ENCODE measurements at regions not wholly inside any gene's neighbourhood (a gene's known extent, or its start where the extent isn't known, plus 50 kb on each side); places are given as distances from the start of the nearest gene placed in this dataset.
"Not testable (repeated sequence)": the region's sequence is repeated elsewhere in the genome, so short reads cannot be mapped to it uniquely, and the experiment has no call there.

DNA sequence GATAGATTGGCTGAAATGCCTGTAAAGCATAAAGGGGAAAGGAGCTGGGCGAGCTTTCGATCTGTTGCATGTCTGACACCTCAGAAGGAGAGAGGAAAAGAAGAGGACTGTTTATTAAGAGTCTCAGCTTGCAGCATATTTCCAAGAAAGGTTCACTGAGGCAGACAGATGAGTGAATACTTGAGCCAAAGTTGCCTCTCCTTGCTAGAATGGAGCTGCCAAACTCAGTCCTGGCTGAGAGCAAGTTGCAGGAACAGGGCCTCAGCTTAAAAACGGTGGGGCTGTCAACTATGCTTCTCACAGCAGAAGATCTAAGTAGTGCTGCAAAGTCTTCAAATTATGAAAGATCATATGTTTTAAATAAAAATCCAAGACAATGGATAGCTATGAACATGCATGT is 707.5 kb downstream of the PCDH7 start:
- Mint-ChIP-seq H3K4me3 (no peak overlapping the region), H3K36me3 (ENCODE audit: low read depth) (no peaks in the 10 kb centered on the region), H3K4me1 (no peaks in the 10 kb centered on the region), H3K27me3 (no peaks in the 10 kb centered on the region), H3K27ac (no peak overlapping the region), H3K9me3 (no peaks in the 10 kb centered on the region)
- no peak for DNase-seq
- intact Hi-C loops (cut with micrococcal nuclease), result no loop called here

DNA sequence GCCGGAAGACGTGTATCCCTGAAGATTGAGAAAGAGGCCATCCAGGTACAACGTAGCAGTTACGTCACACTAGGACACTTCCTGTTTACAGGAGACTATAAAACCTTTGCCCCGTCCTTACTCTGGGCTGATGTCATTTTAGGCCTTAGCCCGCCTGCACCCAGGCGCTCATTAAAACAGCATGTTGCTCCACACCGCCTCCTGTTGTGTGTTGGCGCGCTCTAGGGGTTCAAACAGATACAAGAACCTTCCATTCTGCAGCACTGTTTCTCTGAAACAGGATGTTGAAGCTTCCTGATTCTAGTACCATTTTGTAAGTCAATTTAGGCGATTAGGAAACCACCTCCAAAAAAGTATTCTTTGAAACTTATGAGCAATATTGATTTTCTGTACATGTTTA is 722.1 kb downstream of the PCDH7 start:
- no peak for DNase-seq
- peaks cover 1% of the 10 kb centered on the region for H3K9me3 Mint-ChIP-seq
- H3K27me3 Mint-ChIP-seq, result no peaks in the 10 kb centered on the region
- no peak overlapping the region for H3K27ac Mint-ChIP-seq
- H3K4me1 Mint-ChIP-seq, result no peaks in the 10 kb centered on the region
- intact Hi-C loops (cut with micrococcal nuclease), result no loop called here
- no peaks in the 10 kb centered on the region for H3K36me3 Mint-ChIP-seq (ENCODE audit: low read depth)
- H3K4me3 Mint-ChIP-seq, result no peak overlapping the region

DNA sequence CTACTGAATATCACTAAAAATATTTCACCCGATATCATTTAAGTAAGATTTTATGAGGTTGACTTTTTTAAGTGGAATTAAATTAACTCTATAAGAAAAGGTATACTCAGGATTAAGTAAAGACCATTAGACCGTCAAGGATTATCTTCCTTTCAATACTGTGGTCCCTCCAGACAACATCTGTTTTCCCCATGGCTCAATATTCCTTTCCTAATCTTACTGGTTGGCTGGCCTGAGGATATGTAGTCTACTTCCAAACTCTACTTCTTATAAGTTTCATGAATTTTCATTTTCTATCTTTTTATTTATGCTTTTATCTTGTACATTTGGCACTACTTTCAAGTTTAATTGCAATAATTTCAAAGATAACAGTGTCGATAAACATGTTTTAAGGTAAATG is 725.4 kb downstream of the PCDH7 start:
- no peaks in the 10 kb centered on the region for H3K4me1 Mint-ChIP-seq
- no peak overlapping the region for H3K27ac Mint-ChIP-seq
- no peaks in the 10 kb centered on the region for H3K36me3 Mint-ChIP-seq (ENCODE audit: low read depth)
- no peak for DNase-seq
- no peaks in the 10 kb centered on the region for H3K9me3 Mint-ChIP-seq
- H3K4me3 Mint-ChIP-seq, result no peak overlapping the region
- intact Hi-C loops (cut with micrococcal nuclease), result no loop called here
- no peaks in the 10 kb centered on the region for H3K27me3 Mint-ChIP-seq

DNA sequence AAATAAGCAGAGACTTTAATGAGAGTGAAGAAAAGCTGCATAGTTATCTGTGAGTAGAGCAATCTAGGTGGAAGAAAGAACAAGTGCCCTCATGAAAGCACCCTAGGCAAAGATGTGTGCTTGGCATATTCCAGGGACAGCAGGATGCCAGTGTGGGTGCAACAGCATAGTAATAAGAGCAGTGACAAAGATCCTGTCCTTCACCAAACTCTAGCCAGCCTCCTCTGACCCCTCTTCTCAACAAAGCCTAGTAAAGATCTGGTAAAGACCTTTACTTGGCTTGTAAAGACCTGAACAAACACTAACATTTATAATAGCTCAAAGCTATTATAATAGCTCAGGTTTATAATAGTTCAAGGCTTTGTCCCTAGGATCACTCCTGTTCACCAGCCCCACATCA is 735.4 kb downstream of the PCDH7 start:
- Mint-ChIP-seq H3K4me1 (no peaks in the 10 kb centered on the region), H3K27me3 (no peaks in the 10 kb centered on the region), H3K9me3 (peaks cover 4% of the 10 kb centered on the region), H3K27ac (no peak overlapping the region), H3K36me3 (ENCODE audit: low read depth) (no peaks in the 10 kb centered on the region), H3K4me3 (no peak overlapping the region)
- intact Hi-C loops (cut with micrococcal nuclease), result no loop called here
- DNase-seq, result no peak

DNA sequence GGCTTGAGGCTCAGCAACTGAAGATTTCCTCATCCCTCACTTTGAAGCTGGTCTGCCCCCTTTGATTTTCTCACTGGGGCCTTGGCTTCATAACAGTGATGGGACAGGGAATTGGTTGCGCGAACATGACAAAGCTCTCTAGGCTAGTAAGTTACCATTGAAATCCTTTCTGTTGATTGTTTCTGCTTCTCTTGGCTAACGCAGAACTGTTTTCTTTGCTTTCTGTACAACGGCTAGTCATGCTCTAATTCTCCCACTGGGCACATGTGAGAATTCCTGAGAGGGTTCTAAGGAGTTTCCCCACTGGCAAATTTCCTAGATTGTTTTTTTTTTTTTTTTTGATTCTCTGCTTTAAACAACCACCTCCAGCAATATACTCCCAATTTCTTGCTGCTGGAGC is 738.6 kb downstream of the PCDH7 start:
- H3K27me3 Mint-ChIP-seq, result no peaks in the 10 kb centered on the region
- intact Hi-C loops (cut with micrococcal nuclease), result no loop called here
- peaks cover 7% of the 10 kb centered on the region for H3K9me3 Mint-ChIP-seq
- no peak overlapping the region for H3K27ac Mint-ChIP-seq
- H3K36me3 Mint-ChIP-seq (ENCODE audit: low read depth), result no peaks in the 10 kb centered on the region
- DNase-seq, result no peak
- H3K4me3 Mint-ChIP-seq, result no peak overlapping the region
- no peaks in the 10 kb centered on the region for H3K4me1 Mint-ChIP-seq

DNA sequence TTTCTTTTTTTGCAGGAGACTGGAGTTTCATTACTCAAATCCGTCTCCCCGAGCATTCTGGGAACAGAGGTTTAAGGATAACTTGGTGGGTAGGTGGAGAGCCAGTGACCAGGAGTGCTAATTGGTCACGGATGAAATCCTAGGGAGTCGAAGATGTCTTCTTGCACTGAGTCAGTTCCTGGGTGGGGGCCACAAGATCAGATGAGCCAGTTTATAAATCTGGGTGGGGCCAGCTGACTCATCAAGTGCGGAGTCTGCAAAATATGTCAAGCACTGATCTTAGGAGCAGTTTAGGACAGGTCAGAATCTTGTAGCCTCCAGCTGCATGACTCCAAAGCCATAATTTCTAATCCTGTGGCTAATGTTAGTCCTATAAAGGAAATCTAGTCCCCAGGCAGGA is 741.3 kb downstream of the PCDH7 start:
- intact Hi-C loops (cut with micrococcal nuclease), result no loop called here
- no peak overlapping the region for H3K4me3 Mint-ChIP-seq
- peaks cover 9% of the 10 kb centered on the region for H3K9me3 Mint-ChIP-seq
- no peak overlapping the region for H3K27ac Mint-ChIP-seq
- H3K36me3 Mint-ChIP-seq (ENCODE audit: low read depth), result no peaks in the 10 kb centered on the region
- no peak for DNase-seq
- no peaks in the 10 kb centered on the region for H3K4me1 Mint-ChIP-seq
- H3K27me3 Mint-ChIP-seq, result no peaks in the 10 kb centered on the region

DNA sequence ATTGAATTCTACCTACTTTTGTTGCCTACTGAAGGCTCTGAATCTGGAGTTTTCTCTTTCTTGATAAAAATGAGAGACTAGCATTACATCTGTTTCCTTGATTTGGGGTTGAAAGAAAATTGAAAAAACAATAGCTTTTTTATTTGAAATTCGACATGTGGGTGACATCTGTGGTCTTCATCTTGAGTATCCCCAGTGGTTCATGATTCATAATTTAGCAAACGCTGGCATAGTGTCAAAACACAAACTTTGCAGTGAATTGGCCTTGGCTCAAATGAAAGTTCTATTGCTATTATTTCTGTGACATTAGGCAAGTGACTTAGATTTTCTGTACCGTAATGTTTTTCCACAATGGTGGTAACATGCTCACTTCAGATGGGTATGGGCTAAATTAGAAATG is 747.6 kb downstream of the PCDH7 start:
- Mint-ChIP-seq H3K36me3 (ENCODE audit: low read depth) (no peaks in the 10 kb centered on the region), H3K27ac (no peak overlapping the region), H3K9me3 (peaks cover 7% of the 10 kb centered on the region), H3K4me1 (no peaks in the 10 kb centered on the region), H3K27me3 (no peaks in the 10 kb centered on the region), H3K4me3 (no peak overlapping the region)
- intact Hi-C loops (cut with micrococcal nuclease), result no loop called here
- no peak for DNase-seq

DNA sequence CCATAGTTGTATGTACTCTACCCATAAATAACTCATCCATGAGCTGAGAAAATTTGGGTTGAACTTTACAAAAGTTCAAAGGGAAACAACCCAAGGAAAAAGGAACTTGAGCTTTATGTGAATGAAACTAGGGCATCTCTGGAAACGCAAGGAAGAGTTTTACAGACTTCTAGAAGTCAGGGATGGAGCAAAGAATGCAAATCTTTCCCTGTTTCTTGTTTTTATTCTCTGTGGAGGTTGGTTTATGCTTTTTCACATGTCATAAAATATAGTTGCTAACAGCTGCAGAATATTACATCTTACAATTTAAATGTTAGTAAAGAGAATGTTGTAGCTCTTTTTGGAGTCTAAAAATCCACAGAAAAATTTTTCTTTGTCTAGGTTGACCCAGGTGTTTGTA is 754.1 kb downstream of the PCDH7 start:
- intact Hi-C loops (cut with micrococcal nuclease), result no loop called here
- H3K9me3 Mint-ChIP-seq, result no peaks in the 10 kb centered on the region

DNA sequence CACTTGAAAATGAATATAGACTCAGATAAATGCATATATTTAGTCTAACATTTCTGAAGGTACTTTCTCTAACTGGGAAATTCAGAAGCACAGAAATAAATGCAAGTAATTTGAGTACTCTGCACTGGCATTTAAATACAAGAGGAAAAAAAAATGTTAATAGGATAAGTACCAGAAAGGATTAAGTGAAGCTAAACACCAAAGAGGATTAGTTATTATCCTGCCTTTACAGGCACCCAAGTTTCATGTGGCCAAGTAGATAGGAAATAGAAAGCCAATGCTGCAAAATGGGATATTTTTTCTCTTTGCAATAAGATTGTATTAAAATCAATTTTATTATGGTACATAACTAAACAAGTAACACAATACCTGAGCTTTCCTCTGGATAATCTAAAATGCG is 762.5 kb downstream of the PCDH7 start:
- intact Hi-C loops (cut with micrococcal nuclease), result no loop called here
- DNase-seq, result no peak
- H3K27ac Mint-ChIP-seq, result no peak overlapping the region
- H3K9me3 Mint-ChIP-seq, result no peaks in the 10 kb centered on the region
- H3K27me3 Mint-ChIP-seq, result no peaks in the 10 kb centered on the region
- no peak overlapping the region for H3K4me3 Mint-ChIP-seq
- H3K36me3 Mint-ChIP-seq (ENCODE audit: low read depth), result no peaks in the 10 kb centered on the region
- no peaks in the 10 kb centered on the region for H3K4me1 Mint-ChIP-seq

More for the DNA sequence above, 754.1 kb downstream of the PCDH7 start:
- Mint-ChIP-seq H3K4me1 (no peaks in the 10 kb centered on the region), H3K27ac (no peak overlapping the region), H3K27me3 (no peaks in the 10 kb centered on the region), H3K4me3 (no peak overlapping the region), H3K36me3 (ENCODE audit: low read depth) (no peaks in the 10 kb centered on the region)
- DNase-seq, result no peak

DNA sequence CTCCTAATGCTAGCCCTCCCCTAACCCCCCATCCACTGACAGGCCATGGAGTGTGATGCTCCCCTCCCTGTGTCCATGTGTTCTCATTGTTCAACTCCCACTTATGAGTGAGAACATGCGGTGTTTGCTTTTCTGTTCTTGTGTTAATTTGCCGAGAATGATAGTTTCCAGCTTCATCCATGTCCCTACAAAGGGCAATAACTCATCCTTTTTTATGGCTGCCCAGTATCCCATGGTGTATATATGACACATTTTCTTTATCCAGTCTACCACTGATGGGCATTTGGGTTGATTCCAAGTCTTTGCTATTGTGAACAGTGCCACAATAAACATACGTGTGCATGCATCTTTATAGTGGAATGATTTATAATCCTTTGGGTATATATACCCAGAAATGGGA is 779.0 kb downstream of the PCDH7 start:
- intact Hi-C loops (cut with micrococcal nuclease); DNase-seq; H3K4me1 Mint-ChIP-seq; H3K4me3 Mint-ChIP-seq; H3K27me3 Mint-ChIP-seq; H3K27ac Mint-ChIP-seq; H3K36me3 Mint-ChIP-seq (ENCODE audit: low read depth): not testable (repeated sequence)
- peaks cover 14% of the 10 kb centered on the region for H3K9me3 Mint-ChIP-seq

DNA sequence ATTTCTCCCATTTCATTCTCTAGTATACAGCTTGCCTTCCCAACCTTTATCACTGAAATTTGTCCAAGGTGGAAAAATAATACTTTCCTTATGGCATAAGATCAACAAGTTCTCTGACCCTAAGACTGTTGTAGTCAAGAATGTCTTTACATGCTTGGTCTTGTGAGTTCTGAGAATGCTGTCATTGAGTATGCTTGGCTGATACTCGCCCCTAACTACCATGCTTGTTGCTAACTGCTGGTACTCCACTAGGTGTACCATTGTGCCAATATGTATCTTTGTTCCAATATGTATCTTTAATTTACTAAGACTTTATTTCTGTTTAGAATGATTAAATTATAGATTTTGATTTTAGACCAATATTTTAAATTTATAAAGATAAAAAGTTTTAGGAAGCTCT is 796.4 kb downstream of the PCDH7 start:
- H3K4me1 Mint-ChIP-seq, result no peaks in the 10 kb centered on the region
- no peaks in the 10 kb centered on the region for H3K36me3 Mint-ChIP-seq (ENCODE audit: low read depth)
- no peaks in the 10 kb centered on the region for H3K9me3 Mint-ChIP-seq
- H3K27me3 Mint-ChIP-seq, result no peaks in the 10 kb centered on the region
- intact Hi-C loops (cut with micrococcal nuclease), result no loop called here
- H3K27ac Mint-ChIP-seq, result no peak overlapping the region
- no peak overlapping the region for H3K4me3 Mint-ChIP-seq
- no peak for DNase-seq

DNA sequence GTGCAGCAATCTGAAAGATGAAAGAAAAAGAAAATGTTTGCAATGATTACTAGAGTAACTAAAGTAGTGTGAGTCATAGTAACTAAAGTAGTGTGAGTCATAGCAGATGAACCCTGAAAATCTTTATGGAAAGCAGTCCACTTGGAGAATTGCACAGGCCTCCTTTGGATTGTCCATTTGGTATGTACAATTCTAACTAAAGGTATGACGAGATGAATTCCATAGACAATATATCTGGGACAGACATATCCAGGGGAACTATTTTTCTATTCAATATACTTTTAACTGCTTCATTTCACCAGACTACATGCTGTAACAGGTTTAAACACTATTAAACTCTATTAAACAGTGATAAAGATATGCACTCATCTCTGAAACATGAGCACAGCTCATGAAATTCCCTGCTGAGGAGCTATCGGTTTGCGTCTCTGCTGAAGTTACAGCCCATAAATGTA is 798.7 kb downstream of the PCDH7 start:
- Mint-ChIP-seq H3K36me3 (ENCODE audit: low read depth) (no peaks in the 10 kb centered on the region), H3K9me3 (no peaks in the 10 kb centered on the region), H3K27ac (no peak overlapping the region), H3K4me3 (no peak overlapping the region), H3K4me1 (no peaks in the 10 kb centered on the region), H3K27me3 (no peaks in the 10 kb centered on the region)
- DNase-seq, result no peak
- intact Hi-C loops (cut with micrococcal nuclease), result no loop called here

DNA sequence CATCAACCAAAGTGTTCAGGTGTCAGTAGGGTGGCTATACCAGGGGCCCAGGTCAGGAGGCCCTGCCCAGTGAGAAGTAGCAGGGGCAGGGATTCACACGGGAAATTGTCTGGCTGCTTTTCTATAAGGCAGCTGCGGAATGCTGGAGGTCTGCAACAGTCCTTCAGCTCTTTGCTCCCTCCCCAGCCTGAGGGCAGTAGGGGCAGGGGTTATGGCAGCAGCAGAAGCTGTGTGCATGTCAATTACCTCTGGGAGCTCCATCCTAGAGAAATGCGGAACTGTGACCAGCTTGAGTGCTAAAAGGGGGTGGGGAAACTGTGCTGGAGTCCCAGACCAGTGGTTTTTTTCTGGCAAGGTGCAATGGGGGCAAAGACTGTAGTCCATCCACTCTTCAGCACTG is 810.4 kb downstream of the PCDH7 start:
- Mint-ChIP-seq H3K27ac (no peak overlapping the region), H3K4me3 (no peak overlapping the region), H3K4me1 (no peaks in the 10 kb centered on the region), H3K27me3 (no peaks in the 10 kb centered on the region), H3K36me3 (ENCODE audit: low read depth) (no peaks in the 10 kb centered on the region), H3K9me3 (no peaks in the 10 kb centered on the region)
- DNase-seq, result no peak
- intact Hi-C loops (cut with micrococcal nuclease), result no loop called here

DNA sequence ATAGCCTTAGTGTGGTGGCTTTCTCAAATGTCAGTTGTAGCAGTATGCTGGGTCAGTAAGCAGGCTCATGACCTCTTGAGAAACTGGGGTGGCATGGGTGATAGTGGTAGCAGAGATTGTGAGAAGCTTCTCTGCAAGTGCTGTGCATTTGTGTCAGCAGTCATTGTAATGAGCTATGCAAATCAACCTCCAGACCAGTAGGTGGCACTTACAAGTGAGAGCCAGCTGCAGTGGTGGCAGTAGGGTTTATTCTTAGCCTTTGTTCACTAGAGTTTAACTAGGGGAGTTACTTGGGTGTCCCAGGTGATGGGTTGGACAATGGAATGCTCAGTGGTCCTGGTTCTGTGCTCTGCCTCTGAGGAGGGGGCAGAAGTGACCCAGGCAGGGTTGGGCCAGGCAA is 818.7 kb downstream of the PCDH7 start:
- H3K36me3 Mint-ChIP-seq (ENCODE audit: low read depth), result no peaks in the 10 kb centered on the region
- no peaks in the 10 kb centered on the region for H3K9me3 Mint-ChIP-seq
- H3K27me3 Mint-ChIP-seq, result no peaks in the 10 kb centered on the region
- H3K4me1 Mint-ChIP-seq, result no peaks in the 10 kb centered on the region
- intact Hi-C loops (cut with micrococcal nuclease), result no loop called here
- no peak overlapping the region for H3K27ac Mint-ChIP-seq
- H3K4me3 Mint-ChIP-seq, result no peak overlapping the region
- no peak for DNase-seq

DNA sequence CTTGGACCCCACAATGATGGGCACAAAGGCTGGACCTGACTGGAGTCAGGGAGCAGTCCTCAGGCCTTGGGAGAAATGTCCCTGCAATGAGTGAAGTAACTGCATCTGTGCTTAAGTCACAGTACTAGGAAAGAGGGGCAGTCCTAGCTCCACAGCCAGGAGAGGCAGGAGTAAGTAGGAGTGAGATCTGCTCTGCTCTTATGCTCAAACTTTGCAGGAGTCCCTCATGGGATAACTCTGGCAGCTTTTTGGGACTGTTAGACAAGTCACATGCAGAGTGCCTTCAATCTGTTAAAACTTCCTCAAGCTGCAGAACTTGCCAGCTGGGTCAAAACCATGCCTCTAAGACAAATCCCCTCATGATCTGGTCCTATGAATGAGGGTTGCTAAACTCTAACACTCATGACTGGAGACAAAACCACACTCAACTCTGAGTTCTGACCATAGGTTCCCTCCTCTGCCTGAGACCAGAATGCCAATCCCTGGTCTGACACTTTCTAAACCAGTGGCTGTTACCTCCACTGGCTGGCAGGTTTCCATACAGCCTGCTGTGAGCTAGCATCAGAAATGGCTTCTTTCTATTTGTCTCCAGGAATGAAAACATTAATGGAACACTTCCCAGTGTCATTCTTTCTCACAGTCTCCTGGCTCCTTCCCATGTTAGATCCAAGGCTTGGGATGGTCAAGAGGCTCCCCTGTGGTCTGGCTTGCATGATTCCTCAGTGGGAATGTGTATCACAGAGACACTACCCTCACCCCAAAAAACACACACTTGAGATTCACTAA is 819.3 kb downstream of the PCDH7 start:
- Mint-ChIP-seq H3K36me3 (ENCODE audit: low read depth) (no peaks in the 10 kb centered on the region), H3K27me3 (no peaks in the 10 kb centered on the region), H3K4me1 (no peaks in the 10 kb centered on the region), H3K4me3 (no peak overlapping the region), H3K9me3 (no peaks in the 10 kb centered on the region), H3K27ac (no peak overlapping the region)
- intact Hi-C loops (cut with micrococcal nuclease), result no loop called here
- no peak for DNase-seq
